22Rv1 (cell line): ENCODE measurements at regions not wholly inside any gene's neighbourhood (a gene's known extent, or its start where the extent isn't known, plus 50 kb on each side); places are given as distances from the start of the nearest gene placed in this dataset.

ENCODE experiments used
- ZFX ChIP-seq: fragments of 450-650 bp; IDR thresholded peaks from 2 replicates; pipeline ENCODE4 v1.6.1; 2017; ENCODE audit warnings: antibody characterized with exemption, borderline replicate concordance
- TF ChIP-seq, protein P1 (sequence below): fragments of 450-650 bp; IDR thresholded peaks from 2 replicates; pipeline ENCODE4 v1.5.1; 2017; ENCODE audit warnings: mild to moderate bottlenecking

DNA sequence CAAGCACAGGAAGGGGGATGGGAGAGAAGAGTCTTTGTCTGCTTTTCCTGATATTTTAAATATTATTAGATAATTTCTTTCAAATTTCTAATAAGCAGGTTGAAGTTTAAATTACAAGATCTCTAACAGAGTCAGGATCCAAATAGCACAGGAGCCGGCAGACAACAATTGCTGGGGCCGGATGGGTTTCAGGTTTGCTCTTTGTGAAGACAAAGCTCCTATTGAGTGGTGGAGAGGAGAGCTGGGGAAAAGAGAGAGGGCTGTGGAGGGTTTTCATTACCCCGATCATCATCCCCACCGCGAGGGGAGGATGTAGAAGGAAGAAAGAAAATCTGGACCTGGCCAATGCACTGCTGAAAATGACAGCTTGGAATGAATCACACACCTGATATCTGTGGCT, 197.3 kb downstream of the SOX9 start:
- TF ChIP-seq, protein P1, sequence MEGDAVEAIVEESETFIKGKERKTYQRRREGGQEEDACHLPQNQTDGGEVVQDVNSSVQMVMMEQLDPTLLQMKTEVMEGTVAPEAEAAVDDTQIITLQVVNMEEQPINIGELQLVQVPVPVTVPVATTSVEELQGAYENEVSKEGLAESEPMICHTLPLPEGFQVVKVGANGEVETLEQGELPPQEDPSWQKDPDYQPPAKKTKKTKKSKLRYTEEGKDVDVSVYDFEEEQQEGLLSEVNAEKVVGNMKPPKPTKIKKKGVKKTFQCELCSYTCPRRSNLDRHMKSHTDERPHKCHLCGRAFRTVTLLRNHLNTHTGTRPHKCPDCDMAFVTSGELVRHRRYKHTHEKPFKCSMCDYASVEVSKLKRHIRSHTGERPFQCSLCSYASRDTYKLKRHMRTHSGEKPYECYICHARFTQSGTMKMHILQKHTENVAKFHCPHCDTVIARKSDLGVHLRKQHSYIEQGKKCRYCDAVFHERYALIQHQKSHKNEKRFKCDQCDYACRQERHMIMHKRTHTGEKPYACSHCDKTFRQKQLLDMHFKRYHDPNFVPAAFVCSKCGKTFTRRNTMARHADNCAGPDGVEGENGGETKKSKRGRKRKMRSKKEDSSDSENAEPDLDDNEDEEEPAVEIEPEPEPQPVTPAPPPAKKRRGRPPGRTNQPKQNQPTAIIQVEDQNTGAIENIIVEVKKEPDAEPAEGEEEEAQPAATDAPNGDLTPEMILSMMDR: no peak
- no peak for TF ChIP-seq ZFX
